ENCODE measurements at regions not wholly inside any gene's neighbourhood (a gene's known extent, or its start where the extent isn't known, plus 50 kb on each side); places are given as distances from the start of the nearest gene placed in this dataset.

DNA sequence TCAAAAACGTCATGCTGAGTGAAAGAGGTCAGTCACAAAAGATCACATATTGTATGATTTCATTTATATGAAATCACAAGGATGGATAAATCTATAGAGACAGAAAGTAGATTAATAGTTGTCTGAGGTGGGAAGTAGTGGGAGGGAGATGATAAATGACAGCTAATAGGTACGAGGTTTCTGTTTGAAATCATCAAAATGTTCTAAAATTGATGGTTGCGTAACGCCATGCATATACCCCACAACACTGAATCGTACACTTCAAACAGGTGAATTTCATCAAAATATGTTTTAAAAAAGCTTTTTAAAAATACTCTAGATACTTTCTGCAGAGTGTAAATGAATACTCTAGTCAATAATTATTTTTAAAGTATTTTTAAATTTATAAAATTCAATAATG is 303.0 kb upstream of the STAC start:
- no peak for TF ChIP-seq EZH2 (IDR thresholded peaks at IDR 0.05)
- TF ChIP-seq POLR2AphosphoS5 (IDR thresholded peaks at IDR 0.05; ENCODE audit: borderline replicate concordance, low read depth, low read length) = no peak
